Neural cell (in vitro differentiated cells): ENCODE measurements at regions not wholly inside any gene's neighbourhood (a gene's known extent, or its start where the extent isn't known, plus 50 kb on each side); places are given as distances from the start of the nearest gene placed in this dataset.

Experiments
- H2AFZ ChIP-seq: fragments of 200-600, 300-800 bp; sonication (generic), shearing (Covaris generic); 2 replicates; pipeline ENCODE4 v1.6.0; 2014; ENCODE audit warnings: low read depth, mild to moderate bottlenecking, antibody characterized with exemption, low read length, moderate library complexity
- H3F3A ChIP-seq: fragments of 200-600 bp; shearing (Covaris generic); 2 replicates; pipeline ENCODE4 v1.6.1; 2016; ENCODE audit warnings: mild to moderate bottlenecking, moderate library complexity, mixed read lengths, antibody characterized with exemption, low read length; ENCODE audit not compliant: insufficient read depth, poor library complexity, severe bottlenecking
- H3K27ac ChIP-seq: fragments of 200-600, 300-800 bp; sonication (generic), shearing (Covaris generic); 2 replicates; pipeline ENCODE4 v1.5.1; 2014; ENCODE audit warnings: mild to moderate bottlenecking, low read length, moderate library complexity
- H3K27me3 ChIP-seq: fragments of 300-800, 200-600 bp; sonication (generic), shearing (Covaris generic); 2 replicates; pipeline ENCODE4 v1.6.0; 2014; ENCODE audit warnings: mild to moderate bottlenecking, low read depth, low read length, moderate library complexity; ENCODE audit not compliant: insufficient read depth
- H3K36me3 ChIP-seq: fragments of 300-800, 200-600 bp; sonication (generic), shearing (Covaris generic); 2 replicates; pipeline ENCODE4 v1.5.1; 2014; ENCODE audit warnings: mild to moderate bottlenecking, antibody characterized with exemption, low read length, moderate library complexity; ENCODE audit not compliant: insufficient read depth
- H3K4me2 ChIP-seq: fragments of 300-800, 200-600 bp; sonication (generic), shearing (Covaris generic); 2 replicates; pipeline ENCODE4 v1.6.0; 2014; ENCODE audit warnings: mild to moderate bottlenecking, low read length
- H3K4me3 ChIP-seq: fragments of 300-800, 200-600 bp; sonication (generic), shearing (Covaris generic); 2 replicates; pipeline ENCODE4 v1.5.1; 2014; ENCODE audit warnings: mild to moderate bottlenecking, low read length, moderate library complexity
- H3K79me2 ChIP-seq: fragments of 200-600 bp; shearing (Covaris generic); replicated peaks from 2 replicates; pipeline ENCODE4 v1.6.0; 2014; ENCODE audit warnings: mild to moderate bottlenecking, low read length, moderate library complexity; ENCODE audit not compliant: insufficient read depth
- H3K9ac ChIP-seq: fragments of 300-800, 200-600 bp; sonication (generic), shearing (Covaris generic); 2 replicates; pipeline ENCODE4 v1.6.1; 2016; ENCODE audit warnings: mild to moderate bottlenecking, low read length, mixed read lengths
- H3K9me2 ChIP-seq: fragments of 200-600 bp; shearing (Covaris generic); 2 replicates; pipeline ENCODE4 v1.6.1; 2016; ENCODE audit warnings: mild to moderate bottlenecking, low read length, mixed read lengths; ENCODE audit not compliant: insufficient read depth
- H3K9me3 ChIP-seq: fragments of 200-600, 300-800 bp; sonication (generic), shearing (Covaris generic); 2 replicates; pipeline ENCODE4 v1.6.1; 2016; ENCODE audit warnings: mild to moderate bottlenecking, mixed run types, low read length, moderate library complexity, mixed read lengths
- H4K20me1 ChIP-seq: fragments of 200-600 bp; shearing (Covaris generic); 2 replicates; pipeline ENCODE4 v1.6.1; 2016; ENCODE audit warnings: mild to moderate bottlenecking, mixed run types; ENCODE audit not compliant: insufficient read depth
- EP300 ChIP-seq: fragments of 450-650 bp; conservative IDR thresholded peaks from 2 replicates; pipeline ENCODE4 v1.6.1; 2014; ENCODE audit warnings: antibody characterized with exemption, mild to moderate bottlenecking, moderate library complexity; ENCODE audit not compliant: poor library complexity, severe bottlenecking
- EZH2 ChIP-seq: fragments of 200-600, 300-800 bp; shearing (Covaris generic), sonication (generic); IDR thresholded peaks from 2 replicates; pipeline ENCODE4 v1.6.1; 2014; ENCODE audit warnings: antibody characterized with exemption, low read length, borderline replicate concordance, mild to moderate bottlenecking; ENCODE audit not compliant: insufficient read depth, poor library complexity, severe bottlenecking
- MXI1 ChIP-seq: fragments of 450-650 bp; conservative IDR thresholded peaks from 2 replicates; pipeline ENCODE4 v1.6.1; 2014; ENCODE audit warnings: antibody characterized with exemption, mild to moderate bottlenecking; ENCODE audit not compliant: poor library complexity, severe bottlenecking
- POLR2AphosphoS5 ChIP-seq: IDR thresholded peaks from 2 replicates; pipeline ENCODE4 v1.6.1; 2012
- RAD21 ChIP-seq: fragments of 450-650 bp; conservative IDR thresholded peaks from 2 replicates; pipeline ENCODE4 v1.6.1; 2014; ENCODE audit warnings: antibody characterized with exemption, mild to moderate bottlenecking, moderate library complexity
- SMC3 ChIP-seq: fragments of 450-650 bp; conservative IDR thresholded peaks from 2 replicates; pipeline ENCODE4 v1.6.1; 2014; ENCODE audit warnings: antibody characterized with exemption, mild to moderate bottlenecking, moderate library complexity; ENCODE audit not compliant: poor library complexity
- TAF1 ChIP-seq: IDR thresholded peaks from 2 replicates; pipeline ENCODE4 v1.6.1; 2012; ENCODE audit warnings: low read depth
- TF ChIP-seq, protein P1 (sequence below): IDR thresholded peaks from 2 replicates; pipeline ENCODE4 v1.6.1; 2012; ENCODE audit warnings: borderline replicate concordance
- TF ChIP-seq, protein P2 (sequence below): fragments of 450-650 bp; IDR thresholded peaks from 2 replicates; pipeline ENCODE4 v1.5.1; 2014; ENCODE audit warnings: antibody characterized with exemption, mild to moderate bottlenecking, moderate library complexity; ENCODE audit not compliant: poor library complexity, severe bottlenecking

DNA sequence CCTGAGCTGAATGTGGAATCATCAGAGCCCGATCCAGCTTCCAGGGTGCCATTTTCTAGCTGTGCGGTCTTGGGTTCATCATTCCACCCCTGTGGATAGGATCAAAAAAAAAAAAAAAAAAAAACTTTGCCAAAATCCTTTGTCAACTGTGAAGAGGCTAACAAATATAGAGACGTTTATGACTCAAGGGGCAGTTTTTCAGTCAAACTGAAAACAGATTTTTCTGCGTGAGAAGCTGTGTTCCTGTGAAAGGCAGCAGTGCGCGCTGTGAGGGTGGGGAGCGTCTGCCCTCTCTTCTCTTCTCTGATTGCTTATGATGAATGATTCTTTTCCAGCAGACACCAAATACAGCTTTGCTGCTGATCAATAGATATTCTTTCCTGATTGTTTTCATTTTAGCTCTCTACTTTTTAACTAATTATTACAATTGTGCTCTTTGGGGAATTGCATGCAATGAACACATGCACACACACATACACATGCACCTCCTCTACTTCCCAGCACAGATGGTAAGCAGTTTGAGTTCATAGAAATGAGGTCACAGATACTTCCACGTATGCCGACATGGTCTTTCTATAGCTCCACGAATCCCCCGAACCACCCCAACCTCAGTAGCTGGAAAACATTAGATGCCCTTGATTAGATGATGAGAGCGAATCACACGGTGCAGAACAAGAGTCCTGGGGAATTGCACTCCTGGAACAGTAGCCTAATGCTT lies 175.4 kb downstream of the NRP2 start:
- H3K9me2 ChIP-seq = no peaks in the 10 kb centered on the region
- no peak overlapping the region for H3K4me2 ChIP-seq
- no peak overlapping the region for H3K4me3 ChIP-seq
- H3K9ac ChIP-seq = no peak overlapping the region
- H3K9me3 ChIP-seq = no peaks in the 10 kb centered on the region
- H2AFZ ChIP-seq = no peak overlapping the region
- no peaks in the 10 kb centered on the region for H3K27me3 ChIP-seq
- no peaks in the 10 kb centered on the region for H3K36me3 ChIP-seq
- TF ChIP-seq, protein P1, sequence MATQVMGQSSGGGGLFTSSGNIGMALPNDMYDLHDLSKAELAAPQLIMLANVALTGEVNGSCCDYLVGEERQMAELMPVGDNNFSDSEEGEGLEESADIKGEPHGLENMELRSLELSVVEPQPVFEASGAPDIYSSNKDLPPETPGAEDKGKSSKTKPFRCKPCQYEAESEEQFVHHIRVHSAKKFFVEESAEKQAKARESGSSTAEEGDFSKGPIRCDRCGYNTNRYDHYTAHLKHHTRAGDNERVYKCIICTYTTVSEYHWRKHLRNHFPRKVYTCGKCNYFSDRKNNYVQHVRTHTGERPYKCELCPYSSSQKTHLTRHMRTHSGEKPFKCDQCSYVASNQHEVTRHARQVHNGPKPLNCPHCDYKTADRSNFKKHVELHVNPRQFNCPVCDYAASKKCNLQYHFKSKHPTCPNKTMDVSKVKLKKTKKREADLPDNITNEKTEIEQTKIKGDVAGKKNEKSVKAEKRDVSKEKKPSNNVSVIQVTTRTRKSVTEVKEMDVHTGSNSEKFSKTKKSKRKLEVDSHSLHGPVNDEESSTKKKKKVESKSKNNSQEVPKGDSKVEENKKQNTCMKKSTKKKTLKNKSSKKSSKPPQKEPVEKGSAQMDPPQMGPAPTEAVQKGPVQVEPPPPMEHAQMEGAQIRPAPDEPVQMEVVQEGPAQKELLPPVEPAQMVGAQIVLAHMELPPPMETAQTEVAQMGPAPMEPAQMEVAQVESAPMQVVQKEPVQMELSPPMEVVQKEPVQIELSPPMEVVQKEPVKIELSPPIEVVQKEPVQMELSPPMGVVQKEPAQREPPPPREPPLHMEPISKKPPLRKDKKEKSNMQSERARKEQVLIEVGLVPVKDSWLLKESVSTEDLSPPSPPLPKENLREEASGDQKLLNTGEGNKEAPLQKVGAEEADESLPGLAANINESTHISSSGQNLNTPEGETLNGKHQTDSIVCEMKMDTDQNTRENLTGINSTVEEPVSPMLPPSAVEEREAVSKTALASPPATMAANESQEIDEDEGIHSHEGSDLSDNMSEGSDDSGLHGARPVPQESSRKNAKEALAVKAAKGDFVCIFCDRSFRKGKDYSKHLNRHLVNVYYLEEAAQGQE = no peak
- no peak for TF ChIP-seq EP300
- no peak for TF ChIP-seq RAD21
- TF ChIP-seq SMC3 = no peak
- TF ChIP-seq MXI1 = no peak
- TF ChIP-seq EZH2 = no peak
- no peak for TF ChIP-seq TAF1
- TF ChIP-seq, protein P2, sequence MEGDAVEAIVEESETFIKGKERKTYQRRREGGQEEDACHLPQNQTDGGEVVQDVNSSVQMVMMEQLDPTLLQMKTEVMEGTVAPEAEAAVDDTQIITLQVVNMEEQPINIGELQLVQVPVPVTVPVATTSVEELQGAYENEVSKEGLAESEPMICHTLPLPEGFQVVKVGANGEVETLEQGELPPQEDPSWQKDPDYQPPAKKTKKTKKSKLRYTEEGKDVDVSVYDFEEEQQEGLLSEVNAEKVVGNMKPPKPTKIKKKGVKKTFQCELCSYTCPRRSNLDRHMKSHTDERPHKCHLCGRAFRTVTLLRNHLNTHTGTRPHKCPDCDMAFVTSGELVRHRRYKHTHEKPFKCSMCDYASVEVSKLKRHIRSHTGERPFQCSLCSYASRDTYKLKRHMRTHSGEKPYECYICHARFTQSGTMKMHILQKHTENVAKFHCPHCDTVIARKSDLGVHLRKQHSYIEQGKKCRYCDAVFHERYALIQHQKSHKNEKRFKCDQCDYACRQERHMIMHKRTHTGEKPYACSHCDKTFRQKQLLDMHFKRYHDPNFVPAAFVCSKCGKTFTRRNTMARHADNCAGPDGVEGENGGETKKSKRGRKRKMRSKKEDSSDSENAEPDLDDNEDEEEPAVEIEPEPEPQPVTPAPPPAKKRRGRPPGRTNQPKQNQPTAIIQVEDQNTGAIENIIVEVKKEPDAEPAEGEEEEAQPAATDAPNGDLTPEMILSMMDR = no peak
- no peak for TF ChIP-seq POLR2AphosphoS5
- H3F3A ChIP-seq = no peaks in the 10 kb centered on the region
- H3K27ac ChIP-seq = no peak overlapping the region
- H4K20me1 ChIP-seq = no peaks in the 10 kb centered on the region
- H3K79me2 ChIP-seq = no peaks in the 10 kb centered on the region

DNA sequence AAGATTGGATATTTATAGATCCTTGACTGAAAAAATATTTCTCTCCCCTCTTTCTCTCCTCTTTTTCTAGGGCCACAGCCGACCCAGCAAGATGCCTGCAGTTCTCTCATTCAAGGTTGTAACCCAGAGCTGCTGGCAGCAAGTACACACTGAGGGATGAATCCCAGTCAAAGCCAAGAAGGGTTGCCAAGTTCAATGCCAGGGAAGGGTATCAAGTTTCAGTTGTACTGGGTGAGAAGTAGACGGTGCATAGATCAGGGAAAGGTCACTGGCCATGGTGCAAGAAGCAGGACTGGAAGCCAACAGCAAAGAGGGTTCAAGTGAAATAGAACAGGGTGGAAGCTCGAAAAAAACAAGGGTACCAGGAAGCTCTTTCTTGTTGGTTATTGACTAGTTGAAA lies 170.2 kb downstream of the NRP2 start:
- Histone ChIP-seq H3K27ac (no peak overlapping the region), H2AFZ (no peak overlapping the region), H3K79me2 (no peaks in the 10 kb centered on the region), H3K9me2 (no peaks in the 10 kb centered on the region), H4K20me1 (no peaks in the 10 kb centered on the region), H3K9ac (no peak overlapping the region), H3K9me3 (no peaks in the 10 kb centered on the region), H3K4me2 (no peak overlapping the region), H3K4me3 (no peak overlapping the region), H3K36me3 (no peaks in the 10 kb centered on the region), H3F3A (no peaks in the 10 kb centered on the region), H3K27me3 (no peaks in the 10 kb centered on the region)
- TF ChIP-seq POLR2AphosphoS5 (no peak), MXI1 (no peak), RAD21 (no peak), EZH2 (no peak), SMC3 (no peak), TAF1 (no peak), EP300 (no peak)
- TF ChIP-seq, protein P1 = no peak
- TF ChIP-seq, protein P2 = no peak
